Mucosa of rectum (tissue), 2 donors: ENCODE measurements at regions not wholly inside any gene's neighbourhood (a gene's known extent, or its start where the extent isn't known, plus 50 kb on each side); places are given as distances from the start of the nearest gene placed in this dataset.

ENCODE experiments used
- H3K27ac ChIP-seq, 2 donors: one replicate each; pipeline ENCODE4 v1.7.0; 2013; ENCODE audit warnings: inconsistent platforms in 2 of 2, low read depth in 2 of 2, low read length in 2 of 2
- H3K27me3 ChIP-seq, 2 donors: one replicate each; pipeline ENCODE4 v1.7.0; 2013; ENCODE audit warnings: low read length in 2 of 2; ENCODE audit not compliant: control insufficient read depth in 2 of 2, insufficient read depth in 2 of 2
- H3K36me3 ChIP-seq, 2 donors: one replicate each; pipeline ENCODE4 v1.7.0; 2013; ENCODE audit warnings: low read length in 2 of 2; ENCODE audit not compliant: control insufficient read depth in 2 of 2, insufficient read depth in 2 of 2
- H3K4me1 ChIP-seq, 2 donors: one replicate each; pipeline ENCODE4 v1.7.0; 2013; ENCODE audit warnings: low read length in 2 of 2, mild to moderate bottlenecking in 1 of 2; ENCODE audit not compliant: control insufficient read depth in 2 of 2, insufficient read depth in 2 of 2
- H3K4me3 ChIP-seq, 2 donors: one replicate each; pipeline ENCODE4 v1.7.0; 2013; ENCODE audit warnings: low read length in 2 of 2
- H3K9ac ChIP-seq, 2 donors: one replicate each; pipeline ENCODE4 v1.7.0; 2013; ENCODE audit warnings: low read length in 2 of 2, low read depth in 1 of 2, mild to moderate bottlenecking in 1 of 2
- H3K9me3 ChIP-seq, 2 donors: one replicate each; pipeline ENCODE4 v1.7.0; 2013; ENCODE audit warnings: low read length in 2 of 2; ENCODE audit not compliant: control insufficient read depth in 2 of 2
- donor health status: healthy.
- donor health status: Normal muscosa, but diverticular disease.

- no peaks in the 10 kb centered on the region for H3K27me3 ChIP-seq
- H3K4me3 ChIP-seq, result no peak overlapping the region
- H3K27ac ChIP-seq, result no peak overlapping the region
- H3K9ac ChIP-seq, result no peak overlapping the region
- no peaks in the 10 kb centered on the region for H3K4me1 ChIP-seq
- H3K36me3 ChIP-seq, result no peaks in the 10 kb centered on the region
- no peaks in the 10 kb centered on the region for H3K9me3 ChIP-seq
Measured at GRCh38 chr14:93847473-93847872, 59.2 kb upstream of the PRIMA1 start.

GRCh38 chr14:93838238-93838637 is 50.0 kb upstream of the PRIMA1 start:
- H3K4me1 ChIP-seq, result no peaks in the 10 kb centered on the region
- no peaks in the 10 kb centered on the region for H3K27me3 ChIP-seq
- H3K9me3 ChIP-seq, result no peaks in the 10 kb centered on the region
- H3K36me3 ChIP-seq, result no peaks in the 10 kb centered on the region
- no peak overlapping the region for H3K27ac ChIP-seq
- no peak overlapping the region for H3K9ac ChIP-seq
- H3K4me3 ChIP-seq, result no peak overlapping the region
